GM23338 (cell line): ENCODE measurements at regions not wholly inside any gene's neighbourhood (a gene's known extent, or its start where the extent isn't known, plus 50 kb on each side); places are given as distances from the start of the nearest gene placed in this dataset.

Experiments
- ATAC-seq: fragments of 200-7000 bp; cut with Tn5 transposase; 3 replicates; pipeline ENCODE4 v1.9.1; 2020
- DNase-seq: peaks from one replicate; pipeline ENCODE4 v3.0.0-alpha.2; 2015; ENCODE audit warnings: low spot score
- H2AFZ ChIP-seq: fragments of 200-600 bp; sonication (generic); 2 replicates; pipeline ENCODE4 v1.8.0; 2016; ENCODE audit warnings: antibody characterized with exemption, mild to moderate bottlenecking, moderate library complexity
- H3F3A ChIP-seq: fragments of 200-600 bp; sonication (generic); replicated peaks from 2 replicates; pipeline ENCODE4 v1.8.0; 2017; ENCODE audit warnings: antibody characterized with exemption, mixed run types, low read depth
- H3K27ac ChIP-seq: fragments of 200-600 bp; sonication (generic); 2 replicates; pipeline ENCODE4 v1.6.1; 2016; ENCODE audit warnings: low read depth
- H3K27me3 ChIP-seq: fragments of 200-600 bp; sonication (generic); 2 replicates; pipeline ENCODE4 v1.8.0; 2016; ENCODE audit warnings: mild to moderate bottlenecking, mixed run types, moderate library complexity; ENCODE audit not compliant: insufficient read depth
- H3K36me3 ChIP-seq: fragments of 200-600 bp; sonication (generic); 2 replicates; pipeline ENCODE4 v1.8.0; 2016; ENCODE audit warnings: mild to moderate bottlenecking; ENCODE audit not compliant: insufficient read depth
- H3K4me1 ChIP-seq: fragments of 200-600 bp; sonication (generic); 2 replicates; pipeline ENCODE4 v1.8.0; 2016; ENCODE audit warnings: mild to moderate bottlenecking, moderate library complexity; ENCODE audit not compliant: insufficient read depth
- H3K4me2 ChIP-seq: fragments of 200-600 bp; sonication (generic); 2 replicates; pipeline ENCODE4 v1.7.1; 2017; ENCODE audit warnings: mixed run types
- H3K4me3 ChIP-seq: fragments of 200-600 bp; sonication (generic); 2 replicates; pipeline ENCODE4 v1.6.1; 2016; ENCODE audit warnings: mixed run types
- H3K79me2 ChIP-seq: fragments of 200-600 bp; sonication (generic); replicated peaks from 2 replicates; pipeline ENCODE4 v1.8.0; 2017; ENCODE audit warnings: mild to moderate bottlenecking; ENCODE audit not compliant: insufficient read depth
- H3K9me2 ChIP-seq: fragments of 200-600 bp; sonication (generic); 2 replicates; pipeline ENCODE4 v1.8.0; 2017; ENCODE audit not compliant: insufficient read depth
- H4K20me1 ChIP-seq: fragments of 200-600 bp; sonication (generic); replicated peaks from 2 replicates; pipeline ENCODE4 v1.8.0; 2017; ENCODE audit warnings: mild to moderate bottlenecking; ENCODE audit not compliant: insufficient read depth
- H3K27ac Mint-ChIP-seq: 2 replicates; pipeline ENCODE4 v1.8.0; 2020; ENCODE audit warnings: inconsistent platforms, mild to moderate bottlenecking, moderate library complexity, mixed read lengths
- H3K27me3 Mint-ChIP-seq: 3 replicates; pipeline ENCODE4 v1.8.0; 2022; ENCODE audit warnings: low read depth, mild to moderate bottlenecking, moderate library complexity, mixed read lengths, inconsistent platforms; ENCODE audit not compliant: insufficient read depth, poor library complexity
- H3K36me3 Mint-ChIP-seq: 3 replicates; pipeline ENCODE4 v1.8.0; 2021; ENCODE audit warnings: low read depth, mild to moderate bottlenecking, inconsistent platforms, moderate library complexity, mixed read lengths
- H3K4me1 Mint-ChIP-seq: 3 replicates; pipeline ENCODE4 v1.8.0; 2020; ENCODE audit warnings: mild to moderate bottlenecking, inconsistent platforms, mixed read lengths
- H3K4me3 Mint-ChIP-seq: 3 replicates; pipeline ENCODE4 v1.8.0; 2021; ENCODE audit warnings: moderate library complexity, mild to moderate bottlenecking, inconsistent platforms, mixed read lengths
- H3K9me3 Mint-ChIP-seq: 3 replicates; pipeline ENCODE4 v1.8.0; 2020; ENCODE audit warnings: moderate library complexity, mild to moderate bottlenecking, inconsistent platforms, mixed read lengths
- JUNB ChIP-seq: IDR thresholded peaks from one replicate; pipeline ENCODE4 v1.6.1; 2016; ENCODE audit warnings: antibody characterized with exemption; ENCODE audit not compliant: unreplicated experiment
- POLR2AphosphoS5 ChIP-seq: IDR thresholded peaks from 2 replicates; pipeline ENCODE4 v1.6.1; 2016; ENCODE audit warnings: antibody characterized with exemption, low read depth
- ZNF462 ChIP-seq: fragments of 250-450 bp; sonication (Bioruptor Pico); IDR thresholded peaks from 2 replicates; pipeline ENCODE4 v1.5.0; 2020; ENCODE audit warnings: mild to moderate bottlenecking, moderate library complexity
- TF ChIP-seq, protein P1 (sequence below), 2 experiments: fragments of 200-600 bp in 1 of 2; sonication (generic) in 1 of 2; conservative IDR thresholded peaks; 2 replicates each; pipeline versions ENCODE4 v1.5.1 to v1.6.1; 2016 to 2017; ENCODE audit warnings: antibody characterized with exemption in 2 of 2, low read depth in 2 of 2, mild to moderate bottlenecking in 2 of 2, moderate library complexity in 1 of 2
- TF ChIP-seq, protein P2 (sequence below): IDR thresholded peaks from 2 replicates; pipeline ENCODE4 v1.6.1; 2016; ENCODE audit warnings: antibody characterized with exemption

DNA sequence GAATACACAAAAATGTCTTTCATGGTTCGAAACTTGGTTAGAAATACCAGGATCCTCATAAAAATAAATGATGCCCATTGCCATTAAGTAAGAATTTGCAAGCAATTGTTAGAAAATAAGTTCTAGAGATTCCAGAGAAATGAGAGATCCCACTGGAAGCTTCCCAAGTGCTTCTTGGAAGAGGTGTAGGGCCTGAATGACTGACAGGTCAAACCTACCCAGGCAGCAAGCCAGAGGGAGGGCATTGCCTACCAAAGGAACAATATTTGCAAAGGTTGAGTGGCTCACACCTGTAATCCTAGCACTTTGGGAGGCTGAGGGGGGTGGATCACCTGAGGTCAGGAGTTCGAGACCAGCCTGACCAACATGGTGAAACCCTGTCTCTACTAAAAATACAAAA is 777.0 kb upstream of the WWC1 start:
- no peak overlapping the region for H2AFZ ChIP-seq
- DNase-seq, result no peak
- peaks cover 43% of the 10 kb centered on the region for H3K4me1 ChIP-seq
- H4K20me1 ChIP-seq, result no peaks in the 10 kb centered on the region
- no peak overlapping the region for H3K27ac ChIP-seq
- no peaks in the 10 kb centered on the region for H3F3A ChIP-seq
- TF ChIP-seq POLR2AphosphoS5 (no peak), ZNF462 (CRISPR knock-in tag) (no peak), JUNB (no peak)
- TF ChIP-seq, protein P1, sequence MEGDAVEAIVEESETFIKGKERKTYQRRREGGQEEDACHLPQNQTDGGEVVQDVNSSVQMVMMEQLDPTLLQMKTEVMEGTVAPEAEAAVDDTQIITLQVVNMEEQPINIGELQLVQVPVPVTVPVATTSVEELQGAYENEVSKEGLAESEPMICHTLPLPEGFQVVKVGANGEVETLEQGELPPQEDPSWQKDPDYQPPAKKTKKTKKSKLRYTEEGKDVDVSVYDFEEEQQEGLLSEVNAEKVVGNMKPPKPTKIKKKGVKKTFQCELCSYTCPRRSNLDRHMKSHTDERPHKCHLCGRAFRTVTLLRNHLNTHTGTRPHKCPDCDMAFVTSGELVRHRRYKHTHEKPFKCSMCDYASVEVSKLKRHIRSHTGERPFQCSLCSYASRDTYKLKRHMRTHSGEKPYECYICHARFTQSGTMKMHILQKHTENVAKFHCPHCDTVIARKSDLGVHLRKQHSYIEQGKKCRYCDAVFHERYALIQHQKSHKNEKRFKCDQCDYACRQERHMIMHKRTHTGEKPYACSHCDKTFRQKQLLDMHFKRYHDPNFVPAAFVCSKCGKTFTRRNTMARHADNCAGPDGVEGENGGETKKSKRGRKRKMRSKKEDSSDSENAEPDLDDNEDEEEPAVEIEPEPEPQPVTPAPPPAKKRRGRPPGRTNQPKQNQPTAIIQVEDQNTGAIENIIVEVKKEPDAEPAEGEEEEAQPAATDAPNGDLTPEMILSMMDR (conservative IDR thresholded peaks at IDR 0.05; ENCODE audit: low read depth in 2 of 2), result no peak
- TF ChIP-seq, protein P2, sequence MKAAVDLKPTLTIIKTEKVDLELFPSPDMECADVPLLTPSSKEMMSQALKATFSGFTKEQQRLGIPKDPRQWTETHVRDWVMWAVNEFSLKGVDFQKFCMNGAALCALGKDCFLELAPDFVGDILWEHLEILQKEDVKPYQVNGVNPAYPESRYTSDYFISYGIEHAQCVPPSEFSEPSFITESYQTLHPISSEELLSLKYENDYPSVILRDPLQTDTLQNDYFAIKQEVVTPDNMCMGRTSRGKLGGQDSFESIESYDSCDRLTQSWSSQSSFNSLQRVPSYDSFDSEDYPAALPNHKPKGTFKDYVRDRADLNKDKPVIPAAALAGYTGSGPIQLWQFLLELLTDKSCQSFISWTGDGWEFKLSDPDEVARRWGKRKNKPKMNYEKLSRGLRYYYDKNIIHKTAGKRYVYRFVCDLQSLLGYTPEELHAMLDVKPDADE, result no peak
- H3K4me3 ChIP-seq, result no peak overlapping the region
- H3K9me2 ChIP-seq, result peaks cover 1% of the 10 kb centered on the region; the same call in 1 of the 2 replicates
- Mint-ChIP-seq H3K27ac (no peak overlapping the region), H3K4me1 (peaks cover 55% of the 10 kb centered on the region), H3K36me3 (no peaks in the 10 kb centered on the region), H3K27me3 (no peaks in the 10 kb centered on the region), H3K9me3 (no peaks in the 10 kb centered on the region), H3K4me3 (no peak overlapping the region)
- H3K79me2 ChIP-seq, result no peaks in the 10 kb centered on the region
- no peak for ATAC-seq
- no peak overlapping the region for H3K4me2 ChIP-seq
- no peaks in the 10 kb centered on the region for H3K27me3 ChIP-seq
- H3K36me3 ChIP-seq, result no peaks in the 10 kb centered on the region
